IMR-90 (cell line): ENCODE measurements at regions not wholly inside any gene's neighbourhood (a gene's known extent, or its start where the extent isn't known, plus 50 kb on each side); places are given as distances from the start of the nearest gene placed in this dataset.

ENCODE experiments used
- ATAC-seq: fragments of 200-7000 bp; cut with Tn5 transposase; 2 replicates; pipeline ENCODE4 v1.9.1; 2020; ENCODE audit warnings: low read depth, mild to moderate bottlenecking, moderate library complexity
- BruUV-seq: library from RNA; stranded (reverse); fragments of 400-500 nt; replicated peaks from 2 replicates; lab custom pipeline; 2021; lab: Mats Ljungman, UMichigan
- CTCF ChIA-PET: fragments of 300-600 bp; formaldehyde crosslinking; extraction: SDS; loops from one replicate; lab custom pipeline; 2021; ENCODE audit warnings: antibody characterized with exemption; lab: Yijun Ruan, JAX
- POLR2A ChIA-PET: fragments of 300-600 bp; sonication (Branson Sonifier 250); formaldehyde crosslinking; loops from one replicate; lab custom pipeline; 2022; ENCODE audit warnings: antibody characterized with exemption; ENCODE audit not compliant: unreplicated experiment; lab: Charles Lee
- DNase-seq: peaks from one replicate; pipeline ENCODE4 v3.0.0; 2013
- H2AFZ ChIP-seq: replicated peaks from 2 replicates; pipeline ENCODE3; 2013; ENCODE audit warnings: low read length, mild to moderate bottlenecking; ENCODE audit not compliant: poor library complexity
- H2AK5ac ChIP-seq: 2 replicates; pipeline ENCODE4 v1.6.1; 2013; ENCODE audit warnings: low read depth, low read length, inconsistent platforms
- H2AK9ac ChIP-seq: replicated peaks from 2 replicates; pipeline ENCODE3; 2013; ENCODE audit warnings: mild to moderate bottlenecking, low read depth, low read length, moderate library complexity; ENCODE audit not compliant: poor library complexity
- H2BK120ac ChIP-seq: 2 replicates; pipeline ENCODE4 v1.6.1; 2013; ENCODE audit warnings: low read depth, low read length, inconsistent platforms
- H2BK15ac ChIP-seq: 3 replicates; pipeline ENCODE4 v1.6.1; 2013; ENCODE audit warnings: low read depth, low read length, inconsistent platforms
- H2BK20ac ChIP-seq: 2 replicates; pipeline ENCODE4 v1.6.1; 2013; ENCODE audit warnings: low read depth, mild to moderate bottlenecking, inconsistent platforms, low read length, moderate library complexity
- H2BK5ac ChIP-seq: 2 replicates; pipeline ENCODE4 v1.6.1; 2013; ENCODE audit warnings: mild to moderate bottlenecking, low read depth, low read length, inconsistent platforms; ENCODE audit not compliant: poor library complexity, severe bottlenecking
- H3K14ac ChIP-seq: replicated peaks from 2 replicates; pipeline ENCODE4 v1.6.1; 2013; ENCODE audit warnings: low read depth, low read length, inconsistent platforms
- H3K18ac ChIP-seq: 2 replicates; pipeline ENCODE4 v1.6.1; 2013; ENCODE audit warnings: low read depth, low read length, control low read depth
- H3K23ac ChIP-seq: 2 replicates; pipeline ENCODE4 v1.6.1; 2013; ENCODE audit warnings: low read depth, low read length, inconsistent platforms
- H3K27ac ChIP-seq: 2 replicates; pipeline ENCODE4 v1.5.1; 2013; ENCODE audit warnings: mild to moderate bottlenecking, control low read depth, low read length; ENCODE audit not compliant: insufficient read depth
- H3K27me3 ChIP-seq: 2 replicates; pipeline ENCODE4 v1.6.1; 2013; ENCODE audit warnings: low read length; ENCODE audit not compliant: control insufficient read depth, insufficient read depth
- H3K36me3 ChIP-seq: 2 replicates; pipeline ENCODE4 v1.6.1; 2013; ENCODE audit warnings: low read length, mixed read lengths; ENCODE audit not compliant: control insufficient read depth, insufficient read depth
- H3K4ac ChIP-seq: 2 replicates; pipeline ENCODE4 v1.6.1; 2013; ENCODE audit warnings: low read depth, low read length, inconsistent platforms
- H3K4me1 ChIP-seq: 2 replicates; pipeline ENCODE4 v1.6.1; 2013; ENCODE audit warnings: low read length, mixed read lengths; ENCODE audit not compliant: control insufficient read depth, insufficient read depth
- H3K4me2 ChIP-seq: 2 replicates; pipeline ENCODE4 v1.6.1; 2013; ENCODE audit warnings: low read depth, mild to moderate bottlenecking, control low read depth, low read length, moderate library complexity
- H3K4me3 ChIP-seq: 2 replicates; pipeline ENCODE4 v1.5.1; 2013; ENCODE audit warnings: low read depth, mild to moderate bottlenecking, control low read depth, low read length, moderate library complexity; ENCODE audit not compliant: insufficient read depth
- H3K56ac ChIP-seq: 2 replicates; pipeline ENCODE4 v1.6.1; 2013; ENCODE audit warnings: low read length, inconsistent platforms; ENCODE audit not compliant: insufficient read depth; ENCODE audit errors: extremely low read depth
- H3K79me1 ChIP-seq, 2 experiments: 2 replicates each; pipeline ENCODE4 v1.6.1; 2013; ENCODE audit warnings: low read length in 2 of 2, inconsistent platforms in 1 of 2, low read depth in 1 of 2
- H3K9ac ChIP-seq: 2 replicates; pipeline ENCODE4 v1.6.1; 2013; ENCODE audit warnings: low read depth, low read length, control low read depth
- H3K9me1 ChIP-seq: 2 replicates; pipeline ENCODE4 v1.6.1; 2013; ENCODE audit warnings: low read length, inconsistent platforms; ENCODE audit not compliant: insufficient read depth
- H3K9me3 ChIP-seq: 2 replicates; pipeline ENCODE4 v1.6.1; 2013; ENCODE audit warnings: low read length; ENCODE audit not compliant: control insufficient read depth, insufficient read depth
- H4K20me1 ChIP-seq: 2 replicates; pipeline ENCODE4 v1.6.1; 2013; ENCODE audit warnings: low read length, inconsistent platforms; ENCODE audit not compliant: insufficient read depth
- H4K5ac ChIP-seq: 2 replicates; pipeline ENCODE4 v1.6.1; 2013; ENCODE audit warnings: mild to moderate bottlenecking, low read depth, low read length, control low read depth
- H4K8ac ChIP-seq, 2 experiments: 2 replicates each; pipeline ENCODE4 v1.6.1; 2013; ENCODE audit warnings: low read depth in 2 of 2, low read length in 2 of 2, control low read depth in 1 of 2, inconsistent platforms in 1 of 2
- H4K91ac ChIP-seq: 2 replicates; pipeline ENCODE4 v1.6.1; 2013; ENCODE audit warnings: low read depth, low read length, inconsistent platforms; ENCODE audit not compliant: insufficient read depth
- BHLHE40 ChIP-seq: fragments of 150-350 bp; IDR thresholded peaks from 2 replicates; pipeline ENCODE4 v1.6.1; 2016; ENCODE audit warnings: mild to moderate bottlenecking, low read depth, low read length
- CEBPB ChIP-seq: IDR thresholded peaks from 2 replicates; pipeline ENCODE4 v1.6.1; 2012; ENCODE audit warnings: low read depth, low read length, improper control_type of control experiment
- CHD1 ChIP-seq: IDR thresholded peaks from 2 replicates; pipeline ENCODE4 v1.6.1; 2012; ENCODE audit warnings: low read depth, low read length, improper control_type of control experiment
- FOS ChIP-seq: fragments of 150-350 bp; IDR thresholded peaks from 2 replicates; pipeline ENCODE4 v1.6.1; 2016; ENCODE audit warnings: low read depth, low read length
- MAFK ChIP-seq: IDR thresholded peaks from 2 replicates; pipeline ENCODE4 v1.6.1; 2012; ENCODE audit warnings: low read depth, low read length, improper control_type of control experiment
- MAZ ChIP-seq: IDR thresholded peaks from 2 replicates; pipeline ENCODE4 v1.6.1; 2012; ENCODE audit warnings: low read depth, mild to moderate bottlenecking, low read length, improper control_type of control experiment, moderate library complexity, borderline replicate concordance
- MXI1 ChIP-seq: IDR thresholded peaks from 2 replicates; pipeline ENCODE4 v1.6.1; 2012; ENCODE audit warnings: low read depth, mild to moderate bottlenecking, low read length, moderate library complexity, borderline replicate concordance
- NFE2L2 ChIP-seq: fragments of 150-350 bp; IDR thresholded peaks from 2 replicates; pipeline ENCODE4 v1.6.1; 2016; ENCODE audit warnings: low read depth, mild to moderate bottlenecking, low read length
- POLR2A ChIP-seq: IDR thresholded peaks from 2 replicates; pipeline ENCODE4 v1.6.1; 2012; ENCODE audit warnings: mild to moderate bottlenecking, low read depth, low read length
- RAD21 ChIP-seq: IDR thresholded peaks from 2 replicates; pipeline ENCODE4 v1.6.1; 2012; ENCODE audit warnings: low read length, improper control_type of control experiment
- RFX5 ChIP-seq: IDR thresholded peaks from 2 replicates; pipeline ENCODE4 v1.8.0; 2012; ENCODE audit warnings: low read depth, mild to moderate bottlenecking, low read length, moderate library complexity
- WGBS, 2 experiments: methylation state at CpG; one replicate each; pipeline versions ENCODE4 v1.1.5 to v1.1.7; 2013; ENCODE audit warnings: missing lambda C conversion rate in 2 of 2; ENCODE audit not compliant: insufficient read length in 1 of 2; ENCODE audit errors: extremely low coverage in 2 of 2; 5-methylcytosine and 5-hydroxymethylcytosine counted together
- dilution Hi-C: fragments of 300-500 bp; cut with HindIII; formaldehyde crosslinking; loops from one replicate; pipeline ENCODE4 v1.14.3; 2018; ENCODE audit warnings: low sequenced_read_pairs; ENCODE audit not compliant: unreplicated experiment
- in situ Hi-C: fragments of 300-500 bp; cut with MboI; formaldehyde crosslinking; loops from 3 replicates; pipeline ENCODE4 v1.14.3; 2019; ENCODE audit warnings: low sequenced_read_pairs, inconsistent platforms, mixed read lengths
- intact Hi-C: fragments of 100-400 bp; cut with micrococcal nuclease; formaldehyde crosslinking; loops from 2 replicates; pipeline ENCODE4 v1.10.0; 2022
- TF ChIP-seq, protein P1 (sequence below): fragments of 150-350 bp; IDR thresholded peaks from 2 replicates; pipeline ENCODE4 v1.6.1; 2017; ENCODE audit warnings: mild to moderate bottlenecking, antibody characterized with exemption, low read length, low read depth
- TF ChIP-seq, protein P2 (sequence below): fragments of 150-350 bp; IDR thresholded peaks from 2 replicates; pipeline ENCODE4 v1.6.1; 2016; ENCODE audit warnings: low read depth, mild to moderate bottlenecking, low read length, moderate library complexity, borderline replicate concordance
- TF ChIP-seq, protein P3 (sequence below): conservative IDR thresholded peaks from 2 replicates; pipeline ENCODE4 v1.5.1; 2012; ENCODE audit warnings: mild to moderate bottlenecking, low read depth, low read length, improper control_type of control experiment

DNA sequence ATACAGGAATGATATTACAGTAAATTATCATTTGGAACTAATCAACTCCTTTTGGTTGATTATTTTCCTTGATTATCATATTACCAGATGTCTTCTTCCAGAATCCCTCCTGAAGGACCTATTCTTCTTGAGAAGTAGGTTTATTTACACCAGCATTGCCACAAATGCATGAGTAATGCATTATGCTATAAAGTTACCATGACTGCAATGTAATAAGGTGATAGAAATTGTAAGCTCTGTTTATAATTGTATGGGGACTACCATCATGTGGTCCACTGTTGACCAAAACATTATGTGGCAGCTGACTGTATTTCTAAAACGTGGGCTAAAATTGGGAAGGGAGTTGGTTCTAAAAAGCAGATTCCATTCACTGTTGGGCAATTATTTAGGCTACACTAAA lies 602.2 kb downstream of the NYAP2 start:
- BruUV-seq = no TSS peak
- ChIA-PET CTCF (no interaction called here), POLR2A (no interaction called here)
- peak; percentile 78 for DNase-seq
- H3K4ac ChIP-seq = no peak overlapping the region
- H2AK5ac ChIP-seq = no peak overlapping the region
- H4K20me1 ChIP-seq = no peaks in the 10 kb centered on the region
- H4K8ac ChIP-seq = no peak overlapping the region
- H3K4me2 ChIP-seq = no peak overlapping the region
- no peak overlapping the region for H3K23ac ChIP-seq
- no peak overlapping the region for H3K9ac ChIP-seq
- no peaks in the 10 kb centered on the region for H3K9me3 ChIP-seq
- H4K91ac ChIP-seq = no peak overlapping the region
- H2BK15ac ChIP-seq = no peak overlapping the region
- ATAC-seq = peak; percentile 46; the same call in 1 of the 2 replicates
- TF ChIP-seq FOS (peak; percentile 23; the same call in 1 of the 2 replicates), MAFK (no peak), MAZ (no peak), MXI1 (no peak), CHD1 (no peak), POLR2A (no peak), RFX5 (no peak), CEBPB (peak; percentile 24; the same call in 1 of the 2 replicates), NFE2L2 (no peak), BHLHE40 (0 out of 2 replicates have a peak, but pooled peaks have one; percentile 4), RAD21 (no peak)
- TF ChIP-seq, protein P1, sequence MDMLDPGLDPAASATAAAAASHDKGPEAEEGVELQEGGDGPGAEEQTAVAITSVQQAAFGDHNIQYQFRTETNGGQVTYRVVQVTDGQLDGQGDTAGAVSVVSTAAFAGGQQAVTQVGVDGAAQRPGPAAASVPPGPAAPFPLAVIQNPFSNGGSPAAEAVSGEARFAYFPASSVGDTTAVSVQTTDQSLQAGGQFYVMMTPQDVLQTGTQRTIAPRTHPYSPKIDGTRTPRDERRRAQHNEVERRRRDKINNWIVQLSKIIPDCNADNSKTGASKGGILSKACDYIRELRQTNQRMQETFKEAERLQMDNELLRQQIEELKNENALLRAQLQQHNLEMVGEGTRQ = peak; percentile 44; the same call in 1 of the 2 replicates
- TF ChIP-seq, protein P2, sequence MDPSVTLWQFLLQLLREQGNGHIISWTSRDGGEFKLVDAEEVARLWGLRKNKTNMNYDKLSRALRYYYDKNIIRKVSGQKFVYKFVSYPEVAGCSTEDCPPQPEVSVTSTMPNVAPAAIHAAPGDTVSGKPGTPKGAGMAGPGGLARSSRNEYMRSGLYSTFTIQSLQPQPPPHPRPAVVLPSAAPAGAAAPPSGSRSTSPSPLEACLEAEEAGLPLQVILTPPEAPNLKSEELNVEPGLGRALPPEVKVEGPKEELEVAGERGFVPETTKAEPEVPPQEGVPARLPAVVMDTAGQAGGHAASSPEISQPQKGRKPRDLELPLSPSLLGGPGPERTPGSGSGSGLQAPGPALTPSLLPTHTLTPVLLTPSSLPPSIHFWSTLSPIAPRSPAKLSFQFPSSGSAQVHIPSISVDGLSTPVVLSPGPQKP = no peak
- TF ChIP-seq, protein P3, sequence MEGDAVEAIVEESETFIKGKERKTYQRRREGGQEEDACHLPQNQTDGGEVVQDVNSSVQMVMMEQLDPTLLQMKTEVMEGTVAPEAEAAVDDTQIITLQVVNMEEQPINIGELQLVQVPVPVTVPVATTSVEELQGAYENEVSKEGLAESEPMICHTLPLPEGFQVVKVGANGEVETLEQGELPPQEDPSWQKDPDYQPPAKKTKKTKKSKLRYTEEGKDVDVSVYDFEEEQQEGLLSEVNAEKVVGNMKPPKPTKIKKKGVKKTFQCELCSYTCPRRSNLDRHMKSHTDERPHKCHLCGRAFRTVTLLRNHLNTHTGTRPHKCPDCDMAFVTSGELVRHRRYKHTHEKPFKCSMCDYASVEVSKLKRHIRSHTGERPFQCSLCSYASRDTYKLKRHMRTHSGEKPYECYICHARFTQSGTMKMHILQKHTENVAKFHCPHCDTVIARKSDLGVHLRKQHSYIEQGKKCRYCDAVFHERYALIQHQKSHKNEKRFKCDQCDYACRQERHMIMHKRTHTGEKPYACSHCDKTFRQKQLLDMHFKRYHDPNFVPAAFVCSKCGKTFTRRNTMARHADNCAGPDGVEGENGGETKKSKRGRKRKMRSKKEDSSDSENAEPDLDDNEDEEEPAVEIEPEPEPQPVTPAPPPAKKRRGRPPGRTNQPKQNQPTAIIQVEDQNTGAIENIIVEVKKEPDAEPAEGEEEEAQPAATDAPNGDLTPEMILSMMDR = no peak
- in situ Hi-C loops = no loop called here
- intact Hi-C loops = no loop called here
- H2BK5ac ChIP-seq = no peak overlapping the region
- dilution Hi-C loops = no loop called here
- no peak overlapping the region for H2BK120ac ChIP-seq
- H3K36me3 ChIP-seq = no peaks in the 10 kb centered on the region
- no peak overlapping the region for H3K56ac ChIP-seq
- no peak overlapping the region for H4K5ac ChIP-seq
- H3K4me1 ChIP-seq = no peaks in the 10 kb centered on the region; the same call in 1 of the 2 replicates
- H3K79me1 ChIP-seq = no peaks in the 10 kb centered on the region
- H3K4me3 ChIP-seq = no peak overlapping the region
- no peak overlapping the region for H3K27ac ChIP-seq
- no peak overlapping the region for H2AFZ ChIP-seq
- no peak overlapping the region for H3K14ac ChIP-seq
- no peak overlapping the region; the same call in 1 of the 2 replicates for H3K18ac ChIP-seq
- no peaks in the 10 kb centered on the region for H3K27me3 ChIP-seq
- no peak overlapping the region for H2AK9ac ChIP-seq
- H3K9me1 ChIP-seq = peaks cover 4% of the 10 kb centered on the region; the same call in 1 of the 2 replicates
- H2BK20ac ChIP-seq = no peak overlapping the region
- no CpG with 5 or more reads among the region's 1 CpG for WGBS, 2 experiments
